Breast epithelium (tissue), 4 donors: ENCODE measurements at regions not wholly inside any gene's neighbourhood (a gene's known extent, or its start where the extent isn't known, plus 50 kb on each side); places are given as distances from the start of the nearest gene placed in this dataset.

Experiments used
- DNase-seq, 2 donors: peaks; one replicate each; pipeline ENCODE4 v3.0.0-alpha.2; 2019; ENCODE audit warnings: low spot score in 2 of 2
- H3K27ac ChIP-seq, 2 donors: fragments of 200-600 bp; sonication (generic) in 1 of 2; one replicate each; pipeline ENCODE4 v1.5.1; 2016 to 2019; ENCODE audit warnings: mild to moderate bottlenecking in 1 of 2
- H3K27me3 ChIP-seq, 2 donors: fragments of 200-600 bp; sonication (generic) in 1 of 2; one replicate each; pipeline versions ENCODE4 v1.5.1 to v1.6.0; 2017 to 2019; ENCODE audit warnings: control low read depth in 1 of 2, mild to moderate bottlenecking in 1 of 2
- H3K36me3 ChIP-seq: fragments of 200-600 bp; one replicate; pipeline ENCODE4 v1.5.1; 2019
- H3K4me1 ChIP-seq, 2 donors: fragments of 200-600 bp; sonication (generic); one replicate each; pipeline ENCODE4 v1.5.1; 2016 to 2019; ENCODE audit warnings: control low read depth in 1 of 2
- H3K4me3 ChIP-seq, 3 donors: fragments of 200-600 bp; sonication (generic); 1 replicate in 2 of 3; 2 replicates in 1 of 3; pipeline ENCODE4 v1.5.1; 2016 to 2019; ENCODE audit warnings: mild to moderate bottlenecking in 3 of 3, moderate library complexity in 2 of 3
- H3K9me3 ChIP-seq, 2 donors: fragments of 200-600 bp; sonication (generic) in 1 of 2; one replicate each; pipeline ENCODE4 v1.5.1; 2016 to 2019; ENCODE audit warnings: control low read depth in 1 of 2
- POLR2A ChIP-seq: fragments of 450-650 bp; IDR thresholded peaks from one replicate; pipeline ENCODE4 v1.6.1; 2016; ENCODE audit warnings: antibody characterized with exemption, mild to moderate bottlenecking, moderate library complexity
- POLR2AphosphoS5 ChIP-seq, 3 donors: sonication (generic); formaldehyde crosslinking; IDR thresholded peaks; one replicate each; pipeline ENCODE4 v1.6.1; 2017; ENCODE audit warnings: antibody characterized with exemption in 3 of 3
- intact Hi-C: fragments of 100-400 bp; cut with DNase I; formaldehyde crosslinking; loops from one replicate; pipeline ENCODE4 v1.15.1; 2023; ENCODE audit warnings: low total_unique reads
- TF ChIP-seq, protein P1 (sequence below), 3 donors: fragments of 450-650 bp; IDR thresholded peaks; one replicate each; pipeline ENCODE4 v1.5.1; 2016 to 2017; ENCODE audit warnings: antibody characterized with exemption in 3 of 3, mild to moderate bottlenecking in 3 of 3, moderate library complexity in 3 of 3

DNA sequence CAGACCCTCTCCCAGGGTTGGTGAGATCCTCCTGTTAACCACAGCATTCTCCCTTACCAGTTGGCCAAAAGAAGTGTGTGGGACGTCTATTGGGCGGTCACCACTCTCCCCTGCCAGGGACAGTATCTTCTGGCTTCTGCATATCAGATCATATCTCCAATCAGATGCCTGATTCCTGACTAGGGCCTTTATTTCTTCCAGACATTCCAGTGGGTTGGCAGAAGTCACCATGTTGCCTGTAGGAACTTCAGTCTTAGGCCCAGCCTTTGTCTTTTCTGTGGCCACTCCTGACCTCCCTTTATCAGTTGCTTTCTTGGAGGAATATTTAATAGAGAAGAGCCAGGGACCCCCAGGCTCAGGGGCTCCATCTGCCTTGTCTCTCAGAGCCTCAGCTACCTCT lies 130.4 kb upstream of the F3 start:
- H3K36me3 ChIP-seq = no peaks in the 10 kb centered on the region
- H3K9me3 ChIP-seq = no peaks in the 10 kb centered on the region
- H3K4me1 ChIP-seq = no peaks in the 10 kb centered on the region
- no peak for TF ChIP-seq POLR2A
- TF ChIP-seq, protein P1, sequence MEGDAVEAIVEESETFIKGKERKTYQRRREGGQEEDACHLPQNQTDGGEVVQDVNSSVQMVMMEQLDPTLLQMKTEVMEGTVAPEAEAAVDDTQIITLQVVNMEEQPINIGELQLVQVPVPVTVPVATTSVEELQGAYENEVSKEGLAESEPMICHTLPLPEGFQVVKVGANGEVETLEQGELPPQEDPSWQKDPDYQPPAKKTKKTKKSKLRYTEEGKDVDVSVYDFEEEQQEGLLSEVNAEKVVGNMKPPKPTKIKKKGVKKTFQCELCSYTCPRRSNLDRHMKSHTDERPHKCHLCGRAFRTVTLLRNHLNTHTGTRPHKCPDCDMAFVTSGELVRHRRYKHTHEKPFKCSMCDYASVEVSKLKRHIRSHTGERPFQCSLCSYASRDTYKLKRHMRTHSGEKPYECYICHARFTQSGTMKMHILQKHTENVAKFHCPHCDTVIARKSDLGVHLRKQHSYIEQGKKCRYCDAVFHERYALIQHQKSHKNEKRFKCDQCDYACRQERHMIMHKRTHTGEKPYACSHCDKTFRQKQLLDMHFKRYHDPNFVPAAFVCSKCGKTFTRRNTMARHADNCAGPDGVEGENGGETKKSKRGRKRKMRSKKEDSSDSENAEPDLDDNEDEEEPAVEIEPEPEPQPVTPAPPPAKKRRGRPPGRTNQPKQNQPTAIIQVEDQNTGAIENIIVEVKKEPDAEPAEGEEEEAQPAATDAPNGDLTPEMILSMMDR (IDR thresholded peaks at IDR 0.05) = no peak
- no peak for TF ChIP-seq POLR2AphosphoS5 (IDR thresholded peaks at IDR 0.05)
- H3K27ac ChIP-seq = no peak overlapping the region
- no peak for DNase-seq
- no peak overlapping the region for H3K4me3 ChIP-seq
- H3K27me3 ChIP-seq = no peaks in the 10 kb centered on the region
- intact Hi-C loops = no loop called here

DNA sequence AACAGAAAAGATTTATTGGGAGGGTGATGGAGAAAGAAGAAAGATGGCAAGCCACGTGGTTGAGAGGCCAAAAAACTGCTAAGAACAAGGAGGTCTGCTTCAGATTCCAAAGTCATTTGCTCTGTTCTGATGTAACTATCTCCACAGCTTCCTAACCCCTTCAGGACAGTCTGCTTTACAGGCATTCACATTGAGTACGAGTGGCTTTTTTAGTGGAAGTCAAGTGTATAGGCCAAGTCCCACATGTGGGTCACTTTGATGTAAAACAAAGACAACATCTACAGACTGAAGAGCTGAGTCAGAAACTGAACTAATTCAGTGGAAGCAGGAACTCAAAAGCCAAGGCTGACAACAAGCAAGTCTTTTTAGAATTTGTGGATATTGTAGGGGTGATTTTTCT lies 128.7 kb upstream of the F3 start:
- intact Hi-C loops = no loop called here
- Histone ChIP-seq H3K27me3 (no peaks in the 10 kb centered on the region), H3K4me1 (no peaks in the 10 kb centered on the region), H3K27ac (no peak overlapping the region), H3K9me3 (no peaks in the 10 kb centered on the region), H3K36me3 (no peaks in the 10 kb centered on the region), H3K4me3 (no peak overlapping the region)
- DNase-seq = no peak
- TF ChIP-seq, protein P1 (IDR thresholded peaks at IDR 0.05) = no peak
- TF ChIP-seq POLR2AphosphoS5 (IDR thresholded peaks at IDR 0.05) = no peak
- TF ChIP-seq POLR2A = no peak

DNA sequence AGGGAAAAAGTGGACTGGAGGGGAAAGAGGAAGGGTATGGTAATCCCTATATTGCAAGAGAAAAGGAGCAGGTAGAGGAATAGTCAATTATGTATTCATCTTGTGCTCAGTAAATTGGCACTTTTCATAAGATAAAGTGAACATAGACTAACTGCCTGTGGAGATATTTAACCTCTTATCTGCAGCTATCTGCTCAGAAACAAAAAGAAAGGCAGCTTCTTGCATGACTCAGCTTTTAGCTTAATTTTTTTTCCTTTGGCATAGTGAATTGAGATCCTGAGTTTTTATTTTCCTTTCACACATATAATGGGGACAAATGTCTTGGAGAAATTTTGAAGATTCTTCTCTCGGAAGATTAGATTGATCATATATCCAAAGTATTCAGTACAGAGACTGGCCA lies 127.6 kb upstream of the F3 start:
- Histone ChIP-seq H3K27ac (no peak overlapping the region), H3K27me3 (no peaks in the 10 kb centered on the region), H3K4me1 (no peaks in the 10 kb centered on the region), H3K4me3 (no peak overlapping the region), H3K36me3 (no peaks in the 10 kb centered on the region), H3K9me3 (no peaks in the 10 kb centered on the region)
- no peak for DNase-seq
- intact Hi-C loops = no loop called here
- TF ChIP-seq POLR2AphosphoS5 (IDR thresholded peaks at IDR 0.05) (no peak), POLR2A (no peak)
- TF ChIP-seq, protein P1 (IDR thresholded peaks at IDR 0.05) = no peak

DNA sequence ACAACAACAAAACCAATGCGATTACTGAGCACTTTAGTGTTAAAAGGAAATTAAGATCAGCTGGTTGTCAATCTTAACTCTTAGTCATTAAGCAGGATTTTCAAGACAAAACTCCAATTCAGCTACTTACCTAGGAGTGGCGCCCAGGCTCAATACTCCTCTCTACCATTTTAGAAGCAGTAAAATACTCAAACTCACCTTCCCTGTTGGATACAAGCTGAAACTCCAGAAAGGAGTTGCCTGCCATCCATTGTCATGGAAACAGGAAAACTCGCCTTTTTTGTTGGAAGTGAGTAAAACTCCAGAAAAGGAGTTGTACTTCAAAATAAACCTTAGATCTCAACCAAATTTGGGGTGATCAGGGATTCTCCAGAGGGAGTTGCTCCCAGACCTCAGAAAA lies 127.0 kb upstream of the F3 start:
- H3K27ac ChIP-seq = no peak overlapping the region
- no peak overlapping the region for H3K4me3 ChIP-seq
- H3K36me3 ChIP-seq = no peaks in the 10 kb centered on the region
- DNase-seq = no peak
- TF ChIP-seq, protein P1 (IDR thresholded peaks at IDR 0.05) = no peak
- TF ChIP-seq POLR2AphosphoS5 (IDR thresholded peaks at IDR 0.05) (no peak), POLR2A (no peak)
- no peaks in the 10 kb centered on the region for H3K4me1 ChIP-seq
- no peaks in the 10 kb centered on the region for H3K9me3 ChIP-seq
- H3K27me3 ChIP-seq = no peaks in the 10 kb centered on the region
- intact Hi-C loops = no loop called here

DNA sequence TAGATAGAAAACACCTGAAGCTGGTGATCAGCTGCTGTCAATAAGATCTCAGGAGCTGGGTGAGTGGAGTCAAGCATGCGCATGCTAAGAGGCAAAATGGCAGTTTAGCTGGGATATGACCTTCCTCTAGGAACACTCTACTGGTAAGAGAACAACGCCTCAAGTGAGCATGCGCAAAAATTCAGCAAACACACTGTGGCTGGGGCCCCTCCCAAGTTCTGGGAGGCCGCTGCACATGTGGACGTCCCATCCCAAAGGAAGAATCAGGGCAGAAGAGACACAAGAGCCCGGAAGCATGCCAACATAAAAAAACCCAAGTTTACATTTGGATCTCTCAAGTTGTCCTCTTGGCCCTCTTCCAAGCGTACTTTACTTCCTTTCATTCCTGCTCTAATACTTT lies 126.3 kb upstream of the F3 start:
- H3K4me1 ChIP-seq = no peaks in the 10 kb centered on the region
- no peaks in the 10 kb centered on the region for H3K27me3 ChIP-seq
- H3K27ac ChIP-seq = no peak overlapping the region
- no peaks in the 10 kb centered on the region for H3K9me3 ChIP-seq
- no peak for DNase-seq
- no peak overlapping the region for H3K4me3 ChIP-seq
- intact Hi-C loops = no loop called here
- H3K36me3 ChIP-seq = no peaks in the 10 kb centered on the region
- no peak for TF ChIP-seq POLR2AphosphoS5 (IDR thresholded peaks at IDR 0.05)

DNA sequence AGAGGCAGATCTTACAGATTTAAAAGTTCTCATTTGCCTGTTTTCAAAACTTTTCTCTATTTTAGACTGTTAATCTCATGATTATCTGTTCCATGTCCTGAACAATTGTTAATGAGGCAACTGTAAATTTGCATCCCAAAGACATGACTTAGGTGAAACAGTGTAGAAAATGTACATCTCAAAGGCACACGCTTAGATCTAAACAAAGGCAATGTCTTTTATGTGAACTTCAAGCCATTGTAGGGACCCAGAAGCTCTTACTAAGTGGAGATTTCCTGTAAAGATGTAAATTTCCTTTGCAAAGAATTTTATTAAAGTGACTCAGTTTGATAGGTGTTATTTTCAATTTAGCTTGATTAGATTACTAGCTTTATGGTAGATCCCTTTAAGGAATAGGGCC lies 125.2 kb upstream of the F3 start:
- H3K9me3 ChIP-seq = no peaks in the 10 kb centered on the region
- H3K27me3 ChIP-seq = no peaks in the 10 kb centered on the region
- TF ChIP-seq POLR2AphosphoS5 (IDR thresholded peaks at IDR 0.05) (no peak), POLR2A (no peak)
- TF ChIP-seq, protein P1 (IDR thresholded peaks at IDR 0.05) = no peak
- no peak overlapping the region for H3K4me3 ChIP-seq
- intact Hi-C loops = no loop called here
- H3K4me1 ChIP-seq = no peaks in the 10 kb centered on the region
- DNase-seq = no peak
- no peak overlapping the region for H3K27ac ChIP-seq
- H3K36me3 ChIP-seq = no peaks in the 10 kb centered on the region
